ENCODE measurements at regions not wholly inside any gene's neighbourhood (a gene's known extent, or its start where the extent isn't known, plus 50 kb on each side); places are given as distances from the start of the nearest gene placed in this dataset.
A peak's percentile ranks its signal among the peaks of the same experiment; 100 is the strongest.

GRCh38 chr20:40589581-40589980 is 99.5 kb downstream of the MAFB start:
- no peak for DNase-seq (ENCODE audit: low spot score)

GRCh38 chr20:40588891-40589290 is 100.1 kb downstream of the MAFB start:
- DNase-seq (ENCODE audit: low spot score), result no peak

GRCh38 chr20:40587038-40587437 is 102.0 kb downstream of the MAFB start:
- DNase-seq (ENCODE audit: low spot score), result no peak

GRCh38 chr20:40584130-40584809 is 104.8 kb downstream of the MAFB start:
- DNase-seq (ENCODE audit: low spot score), result no peak

- no peak for DNase-seq (ENCODE audit: low spot score)
Observed at GRCh38 chr20:40583636-40584035, 105.4 kb downstream of the MAFB start.

GRCh38 chr20:40583205-40583604 is 105.8 kb downstream of the MAFB start:
- DNase-seq (ENCODE audit: low spot score), result no peak

- DNase-seq (ENCODE audit: low spot score), result no peak
Observed at GRCh38 chr20:40582531-40582930, 106.5 kb downstream of the MAFB start.

- no peak for DNase-seq (ENCODE audit: low spot score)
Observed at GRCh38 chr20:40579701-40580100, 109.3 kb downstream of the MAFB start.

- DNase-seq (ENCODE audit: low spot score), result no peak
Observed at GRCh38 chr20:40578961-40579360, 110.1 kb downstream of the MAFB start.

GRCh38 chr20:40575851-40576250 is 113.2 kb downstream of the MAFB start:
- DNase-seq (ENCODE audit: low spot score), result no peak

- DNase-seq (ENCODE audit: low spot score), result no peak
Observed at GRCh38 chr20:40572251-40572650, 116.8 kb downstream of the MAFB start.

- DNase-seq (ENCODE audit: low spot score), result no peak
Observed at GRCh38 chr20:40571639-40572038, 117.4 kb downstream of the MAFB start.

- DNase-seq (ENCODE audit: low spot score), result no peak
Observed at GRCh38 chr20:40568200-40568599, 120.8 kb downstream of the MAFB start.

- DNase-seq (ENCODE audit: low spot score), result no peak
Observed at GRCh38 chr20:40565682-40566040, 123.4 kb downstream of the MAFB start.

GRCh38 chr20:40565001-40565681 is 123.9 kb downstream of the MAFB start:
- no peak for DNase-seq (ENCODE audit: low spot score)

- DNase-seq (ENCODE audit: low spot score), result no peak
Observed at GRCh38 chr20:40563296-40563950, 125.6 kb downstream of the MAFB start.

GRCh38 chr20:40562031-40562430 is 127.0 kb downstream of the MAFB start:
- peak; percentile 4 for DNase-seq (ENCODE audit: low spot score)

- no peak for DNase-seq (ENCODE audit: low spot score)
Observed at GRCh38 chr20:40561187-40561586, 127.8 kb downstream of the MAFB start.

GRCh38 chr20:40558212-40558611 is 130.8 kb downstream of the MAFB start:
- no peak for DNase-seq (ENCODE audit: low spot score)

GRCh38 chr20:40551125-40551530 is 137.9 kb downstream of the MAFB start:
- no peak for DNase-seq (ENCODE audit: low spot score)

GRCh38 chr20:40547483-40548091 is 141.4 kb downstream of the MAFB start:
- DNase-seq (ENCODE audit: low spot score), result no peak

- DNase-seq (ENCODE audit: low spot score), result no peak
Observed at GRCh38 chr20:40545478-40545877, 143.6 kb downstream of the MAFB start.

- no peak for DNase-seq (ENCODE audit: low spot score)
Observed at GRCh38 chr20:40542065-40542464, 147.0 kb downstream of the MAFB start.
